GM12864 (cell line): ENCODE measurements at regions not wholly inside any gene's neighbourhood (a gene's known extent, or its start where the extent isn't known, plus 50 kb on each side); places are given as distances from the start of the nearest gene placed in this dataset.

ENCODE experiments used
- DNase-seq: peaks from one replicate; pipeline ENCODE4 v3.0.0-alpha.2; 2011; ENCODE audit warnings: low read depth
- H3K4me3 ChIP-seq: 2 replicates; pipeline ENCODE4 v1.5.1; 2011; ENCODE audit warnings: mild to moderate bottlenecking, low read depth, low read length, control low read depth
- CTCF ChIP-seq: IDR thresholded peaks from 2 replicates; pipeline ENCODE4 v1.5.1; 2011; ENCODE audit warnings: low read depth, mild to moderate bottlenecking, moderate library complexity, low read length, control low read depth, inconsistent platforms; ENCODE audit errors: missing control alignments

DNA sequence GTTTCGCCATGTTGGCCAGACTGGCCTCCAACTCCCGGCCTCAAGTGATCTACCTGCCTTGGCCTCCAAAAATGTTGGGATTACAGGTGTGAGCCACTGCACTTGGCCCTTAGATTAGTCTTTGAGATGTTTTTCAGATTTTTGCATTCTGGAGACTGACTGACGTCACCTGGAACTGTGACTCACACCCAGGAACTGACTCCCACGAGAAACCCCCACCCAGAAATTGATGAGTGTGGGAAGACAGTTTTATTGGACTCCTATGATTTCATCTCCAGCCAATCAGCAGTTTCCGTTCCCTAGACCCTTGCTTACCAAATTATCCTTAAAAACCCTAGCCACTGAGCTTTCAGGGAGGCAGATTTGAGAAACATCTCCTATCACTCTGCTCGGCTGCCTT is 867.3 kb downstream of the TYW1 start:
- DNase-seq = no peak
- no peak overlapping the region for H3K4me3 ChIP-seq
- no peak for TF ChIP-seq CTCF

- no peak overlapping the region for H3K4me3 ChIP-seq
- no peak for TF ChIP-seq CTCF
- no peak for DNase-seq
Observed at GRCh38 chr7:67866054-67866453, 869.4 kb downstream of the TYW1 start.

DNA sequence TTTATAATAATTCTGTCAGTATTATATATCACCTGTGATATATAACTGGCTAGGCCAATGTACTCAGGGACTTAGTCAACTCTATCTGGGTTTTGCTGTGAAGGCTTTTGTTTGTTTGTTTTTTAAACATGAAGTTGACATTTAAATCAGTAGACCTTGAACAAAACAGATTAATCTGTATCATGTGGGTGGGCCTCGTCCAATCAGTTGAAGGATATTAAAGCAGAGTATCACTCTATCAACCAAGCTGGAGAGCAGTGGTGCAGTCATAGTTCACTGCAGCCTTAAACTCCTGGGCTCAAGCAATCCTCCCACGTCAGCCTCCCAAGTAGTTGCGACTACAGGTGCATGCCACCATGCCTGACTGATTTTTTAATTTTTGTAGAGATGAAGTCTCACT is 870.2 kb downstream of the TYW1 start:
- no peak for TF ChIP-seq CTCF
- no peak overlapping the region for H3K4me3 ChIP-seq
- DNase-seq = no peak

DNA sequence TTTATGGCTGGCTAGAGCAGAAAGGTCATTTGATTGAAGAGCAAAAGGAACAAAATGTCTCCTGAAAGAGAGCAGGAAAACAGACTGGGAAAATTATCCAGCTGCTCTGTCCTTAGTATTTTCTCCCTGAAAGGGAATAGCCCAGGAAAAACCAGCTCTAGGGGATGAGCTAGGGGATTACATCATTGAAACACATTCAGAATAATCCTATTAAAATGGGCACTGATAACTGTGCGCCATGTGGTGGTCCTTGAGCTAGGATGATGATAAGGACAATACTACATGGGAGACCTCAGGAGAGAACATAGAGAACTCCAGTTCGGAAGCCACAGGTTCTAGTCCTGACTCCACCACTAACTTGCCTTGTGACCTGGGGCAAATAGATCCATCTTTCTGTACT is 873.8 kb downstream of the TYW1 start:
- H3K4me3 ChIP-seq = no peak overlapping the region
- no peak for DNase-seq
- no peak for TF ChIP-seq CTCF

DNA sequence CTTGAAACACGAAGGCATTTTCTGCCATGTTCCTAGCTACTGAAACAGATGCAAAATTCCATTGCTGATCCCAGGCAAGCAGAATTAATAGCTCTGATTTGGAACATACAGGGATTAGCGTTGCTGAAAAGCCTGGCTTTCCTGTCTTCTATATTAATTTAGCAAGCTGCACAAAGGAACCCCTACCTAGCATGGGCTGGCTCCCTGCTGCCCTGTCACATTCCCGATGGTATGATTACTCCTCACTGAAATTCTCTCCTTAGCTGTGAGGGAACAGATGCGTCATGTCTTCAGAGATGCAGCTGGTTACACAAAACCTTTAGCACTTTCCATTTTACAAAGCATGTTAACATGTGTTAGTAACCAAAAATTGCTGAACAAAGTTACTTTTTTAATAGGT is 878.9 kb downstream of the TYW1 start:
- no peak overlapping the region for H3K4me3 ChIP-seq
- no peak for TF ChIP-seq CTCF
- no peak for DNase-seq

GRCh38 chr7:67878808-67879207 is 882.2 kb downstream of the TYW1 start:
- DNase-seq = no peak
- no peak for TF ChIP-seq CTCF
- no peak overlapping the region for H3K4me3 ChIP-seq

DNA sequence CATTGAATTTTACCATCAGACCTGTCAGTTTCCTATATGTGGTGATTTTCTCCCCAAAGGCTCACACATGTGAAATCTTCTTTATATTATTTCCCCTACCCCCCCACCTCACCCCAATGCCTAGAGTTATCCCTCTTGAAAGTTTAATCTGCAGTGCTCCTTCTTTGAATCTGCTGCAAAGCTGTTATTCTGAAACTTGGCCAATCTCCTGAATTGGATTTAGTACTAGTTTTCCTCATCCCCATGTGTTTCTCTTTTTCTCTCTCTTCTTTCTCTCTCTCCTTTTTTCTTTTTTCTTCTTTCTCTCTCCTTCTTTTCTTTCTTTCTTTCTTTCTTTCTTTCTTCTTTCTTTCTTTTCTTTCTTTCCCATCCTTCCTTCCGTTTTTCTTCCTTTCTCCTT is 886.2 kb downstream of the TYW1 start:
- no peak for TF ChIP-seq CTCF
- no peak for DNase-seq
- no peak overlapping the region for H3K4me3 ChIP-seq
